HG03039 (cell line): ENCODE measurements at regions not wholly inside any gene's neighbourhood (a gene's known extent, or its start where the extent isn't known, plus 50 kb on each side); places are given as distances from the start of the nearest gene placed in this dataset.
A peak's percentile ranks its signal among the peaks of the same experiment; 100 is the strongest.

Experiments
- ATAC-seq: cut with Tn5 transposase; IDR thresholded peaks from one replicate; pipeline ENCODE4 v1.9.1; 2021; ENCODE audit warnings: mild to moderate bottlenecking, moderate library complexity; ENCODE audit not compliant: unreplicated experiment

- ATAC-seq = no peak
These were observed 1501.6 kb upstream of the MIR17HG start for GRCh38 chr13:89845874-89846273.

GRCh38 chr13:89846926-89847585, 1500.4 kb upstream of the MIR17HG start:
- no peak for ATAC-seq

DNA sequence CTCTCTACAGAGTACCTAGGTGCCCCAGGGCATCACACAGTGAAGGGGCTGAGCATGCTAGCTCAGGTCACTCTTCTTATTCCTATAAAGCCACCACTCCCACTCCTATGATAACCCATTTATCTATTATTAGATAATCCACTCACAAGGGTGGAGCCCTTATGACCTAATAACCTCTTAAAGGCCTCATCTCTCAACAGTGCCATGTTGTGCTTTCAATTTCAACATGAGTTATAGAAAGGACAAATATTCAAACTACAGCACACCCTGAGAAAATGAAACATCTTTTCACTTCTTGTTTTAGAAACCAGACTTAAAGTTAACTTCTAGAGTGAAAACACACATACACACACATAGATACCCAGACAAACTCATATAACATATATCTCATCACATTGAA, 1494.9 kb upstream of the MIR17HG start:
- ATAC-seq = no peak

DNA sequence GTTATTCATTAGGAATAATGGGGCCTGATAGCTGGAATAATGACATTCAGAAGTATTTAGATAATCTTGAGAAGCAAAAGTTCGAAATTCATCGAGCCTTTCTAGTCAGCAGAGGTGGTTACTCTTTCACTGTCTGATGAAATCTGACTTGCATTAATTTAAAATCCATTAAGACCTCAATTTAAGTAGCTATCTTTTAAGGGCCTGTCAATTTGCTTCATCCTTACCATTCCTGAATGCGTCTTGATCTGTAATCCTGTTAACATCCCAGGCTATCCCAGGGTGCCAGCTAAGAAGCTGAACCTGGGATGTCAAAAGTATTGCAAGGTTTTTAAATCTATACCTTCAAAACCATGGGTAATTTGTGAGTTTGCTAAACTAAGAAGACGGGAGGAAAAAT, 1491.0 kb upstream of the MIR17HG start:
- ATAC-seq = no peak

GRCh38 chr13:89857502-89857901, 1490.0 kb upstream of the MIR17HG start:
- no peak for ATAC-seq

GRCh38 chr13:89862011-89862690, 1485.3 kb upstream of the MIR17HG start:
- no peak for ATAC-seq

- ATAC-seq = no peak
These were observed 1484.8 kb upstream of the MIR17HG start for GRCh38 chr13:89862691-89863036.

DNA sequence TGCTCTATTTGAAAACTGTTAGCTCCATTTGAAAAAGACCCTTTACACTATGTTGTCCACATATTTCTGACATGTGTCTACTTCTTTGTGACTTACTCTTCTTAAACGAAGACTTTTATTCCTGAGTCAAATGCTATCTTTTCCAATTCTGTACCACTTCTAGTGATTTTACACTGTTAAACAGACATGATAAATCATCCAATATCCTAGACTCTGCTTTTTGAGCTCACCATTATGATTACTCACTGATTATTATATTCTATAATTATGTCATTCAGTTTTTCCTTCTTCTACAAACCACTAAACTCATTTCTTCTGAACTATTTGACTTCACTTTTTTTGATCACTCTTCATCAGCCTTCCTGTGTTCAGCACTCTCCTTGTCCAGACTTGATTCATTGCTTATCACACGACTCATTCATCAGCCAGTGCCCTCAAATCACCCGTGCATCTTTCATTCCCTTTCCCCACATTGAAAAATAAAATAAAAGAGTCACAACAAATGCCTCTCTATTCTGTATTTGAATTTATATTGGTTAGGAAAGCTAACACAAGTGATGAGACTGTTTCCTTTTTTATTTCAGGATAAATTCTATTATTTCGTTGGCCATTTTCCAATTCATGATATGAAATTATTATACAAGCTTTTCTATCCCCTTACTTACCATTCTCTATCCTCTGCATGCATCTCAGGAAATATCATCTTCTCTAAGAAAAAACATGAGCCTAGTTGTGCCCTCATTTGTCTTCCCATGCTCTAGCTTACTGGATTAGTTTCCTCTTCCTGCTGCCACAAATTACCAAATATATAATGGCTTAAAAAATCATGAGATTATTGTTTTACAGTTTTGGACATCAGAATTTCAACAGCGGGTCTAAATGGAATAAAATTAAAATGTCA, 1482.1 kb upstream of the MIR17HG start:
- ATAC-seq = no peak

GRCh38 chr13:89869312-89869711, 1478.2 kb upstream of the MIR17HG start:
- ATAC-seq = no peak

- ATAC-seq = no peak
These were observed 1468.6 kb upstream of the MIR17HG start for GRCh38 chr13:89878904-89879303.

DNA sequence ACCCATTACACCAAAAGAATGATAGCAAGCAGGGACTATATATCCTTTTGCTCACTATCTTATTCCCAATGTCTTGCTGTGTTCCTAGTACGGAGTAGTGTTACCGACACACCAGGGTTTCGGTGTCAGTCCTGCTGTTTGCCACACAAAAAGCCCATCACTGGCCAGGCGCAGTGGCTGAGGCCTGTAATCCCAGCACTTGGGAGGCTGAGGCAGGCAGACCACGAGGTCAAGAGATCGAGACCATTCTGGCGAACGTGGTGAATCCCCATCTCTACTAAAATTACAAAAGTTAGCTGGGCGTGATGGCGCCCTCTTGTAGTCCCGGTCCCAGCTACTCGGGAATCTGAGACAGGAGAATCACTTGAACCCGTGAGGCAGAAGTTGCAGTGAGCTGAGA, 1467.3 kb upstream of the MIR17HG start:
- ATAC-seq = no peak

GRCh38 chr13:89883893-89884448, 1463.5 kb upstream of the MIR17HG start:
- ATAC-seq = no peak

DNA sequence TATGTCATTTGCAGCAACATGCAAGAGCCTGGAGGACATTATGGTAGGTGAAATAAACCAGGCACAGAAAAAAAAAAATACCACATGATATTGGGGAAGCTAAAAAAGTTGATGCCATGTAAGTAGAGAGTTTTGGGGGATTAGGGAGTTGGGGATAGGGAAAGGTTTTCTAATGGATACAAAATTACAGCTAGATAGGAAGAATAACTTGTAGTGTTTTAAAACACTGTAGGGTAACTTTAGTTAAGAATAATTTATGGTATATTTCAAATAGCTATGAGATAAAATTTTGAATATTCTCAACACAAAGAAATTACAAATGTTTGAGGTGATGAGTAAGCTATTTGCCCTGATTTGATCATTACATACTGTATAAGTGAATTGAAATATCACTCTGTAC, 1456.7 kb upstream of the MIR17HG start:
- ATAC-seq = no peak

- no peak for ATAC-seq
These were observed 1456.1 kb upstream of the MIR17HG start for GRCh38 chr13:89891416-89891815.

- ATAC-seq = peak; percentile 69
These were observed 1449.8 kb upstream of the MIR17HG start for GRCh38 chr13:89897681-89898080.

DNA sequence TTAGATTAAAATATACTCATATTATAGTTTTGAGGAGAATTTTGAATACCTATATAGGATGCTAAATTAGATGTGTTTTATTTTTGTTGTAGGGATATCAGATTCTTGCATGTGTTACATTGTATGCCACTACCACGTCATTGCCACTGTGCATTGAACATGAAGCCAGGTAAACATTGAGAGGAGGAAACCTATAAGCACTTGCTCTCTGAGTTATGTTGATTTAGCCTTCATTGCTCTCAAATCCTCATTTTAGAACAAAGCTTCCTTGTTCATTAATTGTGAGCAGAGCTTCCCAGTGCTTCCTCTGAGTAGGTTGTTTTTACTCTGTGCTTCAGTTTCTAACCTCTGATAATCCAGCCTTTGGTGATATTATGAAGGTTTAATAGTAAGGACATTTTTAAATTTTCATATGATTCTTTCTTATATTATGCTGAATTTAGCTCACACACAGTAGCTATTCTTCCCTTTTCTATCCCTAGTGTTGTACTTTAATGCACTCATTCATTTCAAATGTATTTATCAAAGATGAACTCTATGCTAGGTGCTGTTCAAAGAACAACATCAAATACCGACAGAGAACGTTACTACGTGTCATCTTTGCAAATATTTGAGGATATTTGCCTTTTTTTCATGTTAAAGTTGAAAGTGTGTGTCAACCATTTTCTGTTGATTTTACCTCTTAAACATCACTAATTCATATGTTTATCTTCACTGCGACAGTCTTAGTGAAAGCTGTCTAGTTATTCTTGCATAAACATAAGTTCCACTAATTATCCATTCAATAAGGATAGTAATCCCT, 1448.0 kb upstream of the MIR17HG start:
- no peak for ATAC-seq

DNA sequence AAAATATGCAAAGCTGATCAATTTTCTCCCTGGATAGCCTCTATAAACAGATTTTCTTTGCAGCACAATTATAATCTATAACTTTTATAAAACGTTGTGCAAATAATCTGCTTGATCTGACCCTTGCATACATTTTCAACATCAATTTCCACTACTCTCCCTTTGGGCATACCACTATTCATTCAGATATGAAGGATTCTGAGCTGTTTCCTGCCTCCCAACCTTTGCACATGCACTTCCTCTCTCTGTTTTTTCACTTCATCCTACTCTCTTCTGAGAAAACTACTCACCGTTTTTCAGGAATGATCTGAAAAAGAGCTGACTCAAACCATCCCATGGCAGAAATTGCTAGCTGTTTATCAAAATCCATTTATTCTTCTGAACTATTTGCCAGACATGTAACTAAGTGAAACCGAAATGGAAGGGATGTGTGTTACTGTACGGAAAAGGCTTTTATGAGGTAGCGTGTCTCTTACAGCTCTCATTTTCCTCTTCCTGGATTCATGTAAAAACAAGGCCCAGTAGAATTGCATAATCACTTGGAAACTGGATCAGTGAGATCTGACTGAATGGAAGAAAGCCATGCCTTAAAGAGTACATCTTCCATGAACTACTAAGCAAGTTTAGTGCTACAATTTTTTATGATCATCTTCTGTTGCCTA, 1447.3 kb upstream of the MIR17HG start:
- ATAC-seq = no peak

DNA sequence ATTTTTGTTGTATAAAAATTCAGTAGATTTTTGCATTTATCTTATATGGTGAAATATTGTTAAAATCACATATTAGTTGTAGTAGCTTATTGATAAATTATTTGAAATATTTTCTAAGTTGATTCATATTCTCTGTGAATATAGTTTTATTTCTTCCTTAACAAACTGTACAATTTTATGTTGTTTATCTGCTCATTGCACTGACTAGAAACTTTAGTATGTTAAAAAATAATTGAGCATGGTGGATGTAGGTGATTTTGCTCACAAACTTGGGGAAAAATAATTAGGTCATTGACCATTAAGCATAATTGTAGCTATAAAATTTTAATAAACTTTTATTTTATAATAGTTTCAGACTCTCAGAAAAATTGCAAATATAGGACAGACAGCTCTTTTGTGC, 1445.3 kb upstream of the MIR17HG start:
- no peak for ATAC-seq

DNA sequence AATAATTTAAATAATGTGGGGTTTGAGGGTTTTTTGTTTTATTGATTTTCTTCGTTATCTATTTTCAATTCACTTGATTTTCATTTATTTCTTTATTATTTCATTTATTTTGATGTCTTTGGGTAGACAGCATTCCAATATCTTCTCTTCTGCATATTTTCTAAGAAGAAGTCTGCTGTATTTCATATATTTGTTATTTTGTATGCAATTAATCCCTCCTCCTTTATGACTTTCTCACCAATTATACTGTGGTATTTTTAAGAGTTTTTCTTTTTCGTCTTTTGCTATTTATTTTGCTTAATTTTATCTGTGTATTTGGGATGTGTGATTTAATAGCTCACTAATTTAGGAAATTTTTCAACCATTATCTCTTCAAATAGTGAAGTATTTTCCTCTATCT, 1444.4 kb upstream of the MIR17HG start:
- ATAC-seq = no peak

- no peak for ATAC-seq
These were observed 1437.3 kb upstream of the MIR17HG start for GRCh38 chr13:89910166-89910565.
